Endothelial cell (in vitro differentiated cells): ENCODE measurements at regions not wholly inside any gene's neighbourhood (a gene's known extent, or its start where the extent isn't known, plus 50 kb on each side); places are given as distances from the start of the nearest gene placed in this dataset.
"Not testable (repeated sequence)": the region's sequence is repeated elsewhere in the genome, so short reads cannot be mapped to it uniquely, and the experiment has no call there.

Experiments used
- DNase-seq: peaks from one replicate; pipeline ENCODE4 v3.0.0; 2021; ENCODE audit warnings: low spot score
- H3K27ac Mint-ChIP-seq: one replicate; pipeline ENCODE4 v1.8.0; 2021; ENCODE audit warnings: mixed read lengths, inconsistent platforms; ENCODE audit not compliant: unreplicated experiment
- H3K27me3 Mint-ChIP-seq: one replicate; pipeline ENCODE4 v1.8.0; 2021; ENCODE audit warnings: mild to moderate bottlenecking, moderate library complexity, mixed read lengths, inconsistent platforms; ENCODE audit not compliant: unreplicated experiment
- H3K36me3 Mint-ChIP-seq: one replicate; pipeline ENCODE4 v1.8.0; 2021; ENCODE audit warnings: mild to moderate bottlenecking, low read depth, mixed read lengths, inconsistent platforms; ENCODE audit not compliant: unreplicated experiment
- H3K4me1 Mint-ChIP-seq: one replicate; pipeline ENCODE4 v1.8.0; 2021; ENCODE audit warnings: mild to moderate bottlenecking, mixed read lengths, inconsistent platforms; ENCODE audit not compliant: unreplicated experiment
- H3K4me3 Mint-ChIP-seq: one replicate; pipeline ENCODE4 v1.8.0; 2021; ENCODE audit warnings: mild to moderate bottlenecking, mixed read lengths, inconsistent platforms; ENCODE audit not compliant: unreplicated experiment
- H3K9me3 Mint-ChIP-seq: one replicate; pipeline ENCODE4 v1.8.0; 2021; ENCODE audit warnings: mixed read lengths, inconsistent platforms; ENCODE audit not compliant: unreplicated experiment
- CTCF ChIP-seq: fragments of 200-600 bp; sonication (generic); IDR thresholded peaks from one replicate; pipeline ENCODE4 v1.5.0; 2021; ENCODE audit warnings: antibody characterized with exemption; ENCODE audit not compliant: unreplicated experiment

DNA sequence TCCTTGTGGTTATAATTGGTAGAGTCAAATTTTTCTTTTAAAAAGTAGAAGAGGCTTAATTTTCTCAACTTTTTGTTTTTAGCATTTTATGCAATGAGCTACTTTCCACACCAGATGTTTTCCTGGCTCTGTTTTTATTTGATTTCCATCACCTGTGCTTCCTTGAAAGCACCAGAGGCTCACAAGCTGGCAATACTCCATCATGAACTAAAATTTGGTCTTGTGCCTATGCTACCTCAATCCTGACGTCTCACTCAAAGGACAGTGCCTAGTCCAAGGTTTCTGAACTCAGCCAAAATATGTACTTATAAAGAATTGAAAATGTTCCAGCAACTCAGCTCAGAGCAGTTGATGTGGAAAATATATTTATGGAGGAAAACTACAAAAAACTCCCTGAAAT lies 914.0 kb upstream of the PRKX start:
- TF ChIP-seq CTCF, result no peak
- Mint-ChIP-seq H3K4me3 (no peak overlapping the region), H3K9me3 (no peaks in the 10 kb centered on the region), H3K36me3 (no peaks in the 10 kb centered on the region), H3K4me1 (no peaks in the 10 kb centered on the region), H3K27ac (no peak overlapping the region), H3K27me3 (no peaks in the 10 kb centered on the region)
- DNase-seq, result no peak

GRCh38 chrX:4622486-4623167 lies 909.2 kb upstream of the PRKX start:
- DNase-seq, result no peak
- H3K4me1 Mint-ChIP-seq, result no peaks in the 10 kb centered on the region
- H3K27ac Mint-ChIP-seq, result no peak overlapping the region
- H3K9me3 Mint-ChIP-seq, result no peaks in the 10 kb centered on the region
- TF ChIP-seq CTCF, result no peak
- H3K36me3 Mint-ChIP-seq, result no peaks in the 10 kb centered on the region
- no peak overlapping the region for H3K4me3 Mint-ChIP-seq
- H3K27me3 Mint-ChIP-seq, result no peaks in the 10 kb centered on the region

DNA sequence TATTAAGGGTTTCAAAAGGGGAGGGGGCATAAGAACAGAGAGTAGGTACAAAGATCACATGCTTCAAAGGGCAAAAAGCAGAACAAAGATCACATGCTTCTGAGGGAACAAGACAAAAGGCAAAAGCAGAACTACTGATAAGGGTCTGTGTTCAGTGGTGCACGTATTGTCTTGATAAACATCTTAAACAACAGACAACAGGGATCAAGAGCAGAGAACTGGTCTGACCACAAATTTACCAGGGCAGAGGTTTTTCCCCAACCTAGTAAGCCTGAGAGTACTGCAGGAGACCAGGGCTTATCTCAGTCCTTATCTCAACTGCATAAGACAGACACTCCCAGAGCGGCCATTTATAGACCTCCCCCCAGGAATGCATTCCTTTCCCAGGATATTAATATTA lies 900.2 kb upstream of the PRKX start:
- not testable (repeated sequence) for H3K27me3 Mint-ChIP-seq, DNase-seq, H3K27ac Mint-ChIP-seq

DNA sequence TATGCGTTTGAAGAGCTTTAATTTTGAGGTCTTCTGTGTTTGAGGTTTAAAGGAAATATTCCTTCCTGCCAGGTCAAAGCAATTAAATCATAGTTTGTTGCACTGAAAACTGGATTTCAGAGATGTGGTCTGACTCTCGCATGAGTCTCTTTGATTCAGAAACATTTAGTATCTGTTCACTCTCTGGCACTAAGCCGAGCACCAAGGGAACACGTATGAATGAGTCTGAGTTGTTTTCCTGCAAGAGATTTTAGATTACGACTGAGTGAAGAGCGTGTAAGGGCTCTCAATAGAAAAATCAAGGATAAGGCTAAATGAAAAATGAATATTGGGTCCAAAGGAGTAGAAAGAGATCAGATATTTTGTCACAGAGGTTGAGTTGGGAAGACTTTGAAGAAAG lies 875.4 kb upstream of the PRKX start:
- Mint-ChIP-seq H3K36me3 (no peaks in the 10 kb centered on the region), H3K4me3 (no peak overlapping the region), H3K4me1 (no peaks in the 10 kb centered on the region), H3K27me3 (no peaks in the 10 kb centered on the region), H3K9me3 (no peaks in the 10 kb centered on the region), H3K27ac (no peak overlapping the region)
- no peak for DNase-seq
- TF ChIP-seq CTCF, result no peak

More for the DNA sequence above, 900.2 kb upstream of the PRKX start:
- H3K4me3 Mint-ChIP-seq, H3K9me3 Mint-ChIP-seq, H3K36me3 Mint-ChIP-seq, H3K4me1 Mint-ChIP-seq: not testable (repeated sequence)

DNA sequence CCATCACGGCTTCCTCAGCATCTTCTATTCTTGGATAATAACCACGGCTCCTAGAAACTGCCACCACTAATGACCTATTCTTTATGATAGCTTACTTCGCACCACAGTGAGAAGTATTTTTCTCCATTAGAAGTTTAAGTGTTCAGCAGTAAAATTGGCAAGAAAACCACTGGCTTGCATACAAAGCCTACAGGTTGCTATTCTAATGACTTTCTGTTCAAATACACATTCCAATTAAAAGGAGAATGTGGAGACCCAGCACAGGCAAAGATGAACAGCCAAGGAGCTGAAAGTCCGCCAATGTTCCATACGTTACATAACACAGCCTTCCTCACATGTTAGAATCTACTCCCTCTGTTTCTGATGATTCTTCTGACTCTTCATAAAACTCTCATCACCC lies 875.0 kb upstream of the PRKX start:
- Mint-ChIP-seq H3K4me1 (no peaks in the 10 kb centered on the region), H3K27me3 (no peaks in the 10 kb centered on the region), H3K4me3 (no peak overlapping the region)

More for the DNA sequence above, 875.0 kb upstream of the PRKX start:
- Mint-ChIP-seq H3K36me3 (no peaks in the 10 kb centered on the region), H3K27ac (no peak overlapping the region), H3K9me3 (no peaks in the 10 kb centered on the region)
- no peak for DNase-seq
- no peak for TF ChIP-seq CTCF
